HG02759 (cell line): ENCODE measurements at regions not wholly inside any gene's neighbourhood (a gene's known extent, or its start where the extent isn't known, plus 50 kb on each side); places are given as distances from the start of the nearest gene placed in this dataset.
"Not testable (repeated sequence)": the region's sequence is repeated elsewhere in the genome, so short reads cannot be mapped to it uniquely, and the experiment has no call there.

Source experiments
- ATAC-seq: cut with Tn5 transposase; IDR thresholded peaks from one replicate; pipeline ENCODE4 v1.9.1; 2021; ENCODE audit warnings: mild to moderate bottlenecking, moderate library complexity; ENCODE audit not compliant: unreplicated experiment

- ATAC-seq = no peak
Measured at GRCh38 chr2:75328156-75328555, 128.8 kb upstream of the TACR1 start.

- no peak for ATAC-seq
Measured at GRCh38 chr2:75327334-75327733, 128.0 kb upstream of the TACR1 start.

- no peak for ATAC-seq
Measured at GRCh38 chr2:75326645-75327044, 127.3 kb upstream of the TACR1 start.

- no peak for ATAC-seq
Measured at GRCh38 chr2:75325594-75325993, 126.3 kb upstream of the TACR1 start.

GRCh38 chr2:75324861-75325284, 125.6 kb upstream of the TACR1 start:
- no peak for ATAC-seq

GRCh38 chr2:75324141-75324540, 124.8 kb upstream of the TACR1 start:
- no peak for ATAC-seq

- ATAC-seq = no peak
Measured at GRCh38 chr2:75321599-75321922, 122.2 kb upstream of the TACR1 start.

GRCh38 chr2:75320898-75321598, 121.7 kb upstream of the TACR1 start:
- ATAC-seq = no peak

- ATAC-seq = no peak
Measured at GRCh38 chr2:75319951-75320350, 120.6 kb upstream of the TACR1 start.

GRCh38 chr2:75317802-75318201, 118.5 kb upstream of the TACR1 start:
- ATAC-seq = no peak

- no peak for ATAC-seq
Measured at GRCh38 chr2:75317316-75317715, 118.0 kb upstream of the TACR1 start.

- ATAC-seq = no peak
Measured at GRCh38 chr2:75315436-75315835, 116.1 kb upstream of the TACR1 start.

GRCh38 chr2:75311993-75312392, 112.7 kb upstream of the TACR1 start:
- peak; percentile 100 for ATAC-seq

GRCh38 chr2:75311521-75311920, 112.2 kb upstream of the TACR1 start:
- no peak for ATAC-seq

- no peak for ATAC-seq
Measured at GRCh38 chr2:75310876-75311275, 111.6 kb upstream of the TACR1 start.

- ATAC-seq = no peak
Measured at GRCh38 chr2:75309596-75310463, 110.5 kb upstream of the TACR1 start.

- ATAC-seq = no peak
Measured at GRCh38 chr2:75303227-75303626, 103.9 kb upstream of the TACR1 start.

- no peak for ATAC-seq
Measured at GRCh38 chr2:75294362-75294761, 95.0 kb upstream of the TACR1 start.

- ATAC-seq = no peak
Measured at GRCh38 chr2:75292826-75293225, 93.5 kb upstream of the TACR1 start.

- no peak for ATAC-seq
Measured at GRCh38 chr2:75290600-75291150, 91.4 kb upstream of the TACR1 start.

GRCh38 chr2:75289771-75290170, 90.5 kb upstream of the TACR1 start:
- ATAC-seq = no peak

- not testable (repeated sequence) for ATAC-seq
Measured at GRCh38 chr2:75289178-75289577, 89.9 kb upstream of the TACR1 start.
